ENCODE measurements at regions not wholly inside any gene's neighbourhood (a gene's known extent, or its start where the extent isn't known, plus 50 kb on each side); places are given as distances from the start of the nearest gene placed in this dataset.

- WGBS (ENCODE audit: missing lambda C conversion rate): 20% methylated on average over 1 of the region's 4 CpGs
- DNase-seq (ENCODE audit: low read depth in 1 of 2, low spot score in 1 of 2) (no peak), ATAC-seq (no peak), FAIRE-seq (no peak)
- Histone ChIP-seq H3K4me3 (no peak overlapping the region), H3K27ac (no peak overlapping the region), H3K4me1 (no peaks in the 10 kb centered on the region), H3K4me2 (no peak overlapping the region), H3K9me3 (no peaks in the 10 kb centered on the region)
- POLR2A ChIA-PET: no interaction called here
- TF ChIP-seq RNF2 (IDR thresholded peaks at IDR 0.05; ENCODE audit: borderline replicate concordance, low read depth) (no peak), POLR2AphosphoS2 (conservative IDR thresholded peaks at IDR 0.05; ENCODE audit: low read length) (no peak), BHLHE40 (IDR thresholded peaks at IDR 0.05; ENCODE audit: low read depth, low read length) (no peak), POLR2A (IDR thresholded peaks at IDR 0.05; ENCODE audit: low read length) (no peak), ZC3H11A (IDR thresholded peaks at IDR 0.05) (no peak), HEYL (CRISPR knock-in tag; IDR thresholded peaks at IDR 0.05) (no peak), HOXB5 (CRISPR knock-in tag; IDR thresholded peaks at IDR 0.05) (no peak), RARB (CRISPR knock-in tag; IDR thresholded peaks at IDR 0.05) (no peak), EHF (CRISPR knock-in tag; IDR thresholded peaks at IDR 0.05) (no peak), EP300 (IDR thresholded peaks at IDR 0.05) (no peak), KDM5A (IDR thresholded peaks at IDR 0.05) (no peak), RAD21 (conservative IDR thresholded peaks at IDR 0.05 in 1 of 2, IDR thresholded peaks at IDR 0.05 in 1 of 2) (no peak), EHMT2 (IDR thresholded peaks at IDR 0.05; ENCODE audit: low read depth) (no peak), FOSL2 (IDR thresholded peaks at IDR 0.05) (no peak), FOSL2 (CRISPR knock-in tag; IDR thresholded peaks at IDR 0.05) (no peak), ELK1 (IDR thresholded peaks at IDR 0.05; ENCODE audit: low read depth, low read length) (no peak), ZSCAN20 (CRISPR knock-in tag; IDR thresholded peaks at IDR 0.05) (no peak), TFCP2L1 (CRISPR knock-in tag; IDR thresholded peaks at IDR 0.05) (no peak), PHF8 (IDR thresholded peaks at IDR 0.05; ENCODE audit: borderline replicate concordance, low read depth) (no peak)
- CTCF ChIA-PET: no interaction called here
These were observed 96.2 kb upstream of the CYYR1 start for GRCh38 chr21:26669215-26669764.

- no peaks in the 10 kb centered on the region for H3K9me3 ChIP-seq
- H3K4me3 ChIP-seq: no peak overlapping the region
- H3K4me2 ChIP-seq: no peak overlapping the region
- no peaks in the 10 kb centered on the region for H3K4me1 ChIP-seq
- no peak for TF ChIP-seq RNF2 (IDR thresholded peaks at IDR 0.05; ENCODE audit: borderline replicate concordance, low read depth)
- no peak for TF ChIP-seq TFCP2L1 (CRISPR knock-in tag; IDR thresholded peaks at IDR 0.05)
- no peak for TF ChIP-seq PBX3 (IDR thresholded peaks at IDR 0.05)
- TF ChIP-seq CTCF (IDR thresholded peaks at IDR 0.05): no peak
- no peak for TF ChIP-seq ELK1 (IDR thresholded peaks at IDR 0.05; ENCODE audit: low read depth, low read length)
- no peak for TF ChIP-seq CHD2 (IDR thresholded peaks at IDR 0.05; ENCODE audit: low read length, partially characterized antibody)
- TF ChIP-seq MAFK (IDR thresholded peaks at IDR 0.05; ENCODE audit: partially characterized antibody): no peak
- no peak for TF ChIP-seq KDM5A (IDR thresholded peaks at IDR 0.05)
- TF ChIP-seq JUN (IDR thresholded peaks at IDR 0.05): no peak
- TF ChIP-seq EHF (CRISPR knock-in tag; IDR thresholded peaks at IDR 0.05): no peak
- no peak for TF ChIP-seq ESRRA (IDR thresholded peaks at IDR 0.05; ENCODE audit: borderline replicate concordance, low read length)
- TF ChIP-seq HOXA7 (CRISPR knock-in tag; IDR thresholded peaks at IDR 0.05): no peak
- no peak for TF ChIP-seq MYC (IDR thresholded peaks at IDR 0.05; ENCODE audit: borderline replicate concordance, low read length)
- no peak for TF ChIP-seq NR3C1 (IDR thresholded peaks at IDR 0.05)
- TF ChIP-seq TP53 (CRISPR knock-in tag; IDR thresholded peaks at IDR 0.05): no peak
- TF ChIP-seq EP300 (IDR thresholded peaks at IDR 0.05): no peak
- no peak for TF ChIP-seq FOSB (CRISPR knock-in tag; IDR thresholded peaks at IDR 0.05)
- no peak for TF ChIP-seq CBX8 (IDR thresholded peaks at IDR 0.05)
- CTCF ChIA-PET: no interaction called here
- H3K27ac ChIP-seq: no peak overlapping the region
- POLR2A ChIA-PET: no interaction called here
- FAIRE-seq (no peak), ATAC-seq (no peak), DNase-seq (ENCODE audit: low read depth in 1 of 2, low spot score in 1 of 2) (no peak)
- WGBS (ENCODE audit: missing lambda C conversion rate): 3% methylated on average over 4 of the region's 4 CpGs
These were observed 86.7 kb upstream of the CYYR1 start for GRCh38 chr21:26659757-26660156.

Data from A549 (cell line).